Fibroblast of mammary gland (primary cell): ENCODE measurements at regions not wholly inside any gene's neighbourhood (a gene's known extent, or its start where the extent isn't known, plus 50 kb on each side); places are given as distances from the start of the nearest gene placed in this dataset.
A peak's percentile ranks its signal among the peaks of the same experiment; 100 is the strongest.

Experiments
- DNase-seq: peaks from one replicate; pipeline ENCODE4 v3.0.0-alpha.2; 2010; ENCODE audit warnings: low read depth
- H3K4me3 ChIP-seq: 2 replicates; pipeline ENCODE4 v1.5.1; 2011; ENCODE audit warnings: low read depth, mild to moderate bottlenecking, low read length, moderate library complexity; ENCODE audit not compliant: control insufficient read depth
- TF ChIP-seq, protein P1 (sequence below): conservative IDR thresholded peaks from 2 replicates; pipeline ENCODE4 v1.5.1; 2011; ENCODE audit warnings: low read depth, low read length, inconsistent platforms; ENCODE audit not compliant: control insufficient read depth, insufficient read depth

DNA sequence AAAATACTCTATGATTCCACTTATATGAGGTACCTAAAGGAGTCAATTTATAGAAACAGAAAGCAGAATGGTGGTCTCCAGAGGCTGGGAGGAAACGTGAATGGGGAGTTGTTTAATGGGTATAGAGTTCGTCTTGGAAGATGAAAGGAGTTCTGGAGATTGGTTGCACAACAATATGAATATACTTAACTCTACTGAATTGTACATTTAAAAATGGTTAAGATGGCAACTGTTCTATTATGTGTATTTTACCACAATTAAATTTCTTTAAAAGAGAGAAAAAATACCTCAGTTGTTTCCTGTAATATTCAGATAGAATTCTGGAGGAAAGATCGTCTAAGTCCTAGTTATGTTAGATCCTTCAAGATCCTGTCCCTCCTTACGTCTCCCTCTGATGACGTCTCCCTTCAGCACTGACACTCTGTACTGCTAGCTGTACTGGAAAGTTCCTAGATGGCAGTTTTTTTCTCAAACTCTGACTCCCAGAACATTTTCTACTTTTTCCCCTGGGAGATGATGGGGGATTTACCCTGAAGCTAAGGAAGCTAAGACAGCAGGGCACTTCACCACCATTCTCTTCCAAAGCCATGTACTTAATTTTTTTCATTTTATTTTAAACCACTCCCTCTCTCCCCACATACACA is 53.2 kb upstream of the CAV2 start:
- DNase-seq = peak; percentile 47
- TF ChIP-seq, protein P1, sequence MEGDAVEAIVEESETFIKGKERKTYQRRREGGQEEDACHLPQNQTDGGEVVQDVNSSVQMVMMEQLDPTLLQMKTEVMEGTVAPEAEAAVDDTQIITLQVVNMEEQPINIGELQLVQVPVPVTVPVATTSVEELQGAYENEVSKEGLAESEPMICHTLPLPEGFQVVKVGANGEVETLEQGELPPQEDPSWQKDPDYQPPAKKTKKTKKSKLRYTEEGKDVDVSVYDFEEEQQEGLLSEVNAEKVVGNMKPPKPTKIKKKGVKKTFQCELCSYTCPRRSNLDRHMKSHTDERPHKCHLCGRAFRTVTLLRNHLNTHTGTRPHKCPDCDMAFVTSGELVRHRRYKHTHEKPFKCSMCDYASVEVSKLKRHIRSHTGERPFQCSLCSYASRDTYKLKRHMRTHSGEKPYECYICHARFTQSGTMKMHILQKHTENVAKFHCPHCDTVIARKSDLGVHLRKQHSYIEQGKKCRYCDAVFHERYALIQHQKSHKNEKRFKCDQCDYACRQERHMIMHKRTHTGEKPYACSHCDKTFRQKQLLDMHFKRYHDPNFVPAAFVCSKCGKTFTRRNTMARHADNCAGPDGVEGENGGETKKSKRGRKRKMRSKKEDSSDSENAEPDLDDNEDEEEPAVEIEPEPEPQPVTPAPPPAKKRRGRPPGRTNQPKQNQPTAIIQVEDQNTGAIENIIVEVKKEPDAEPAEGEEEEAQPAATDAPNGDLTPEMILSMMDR = no peak
- H3K4me3 ChIP-seq = no peak overlapping the region

- DNase-seq = no peak
- TF ChIP-seq, protein P1 = no peak
- no peak overlapping the region for H3K4me3 ChIP-seq
Measured at GRCh38 chr7:116447436-116447835, 52.1 kb upstream of the CAV2 start.

GRCh38 chr7:116447966-116448839 is 51.3 kb upstream of the CAV2 start:
- H3K4me3 ChIP-seq = no peak overlapping the region
- TF ChIP-seq, protein P1 = no peak
- DNase-seq = no peak

- no peak overlapping the region for H3K4me3 ChIP-seq
- TF ChIP-seq, protein P1 = no peak
- no peak for DNase-seq
Measured at GRCh38 chr7:116449441-116449840, 50.1 kb upstream of the CAV2 start.
